ENCODE measurements at regions not wholly inside any gene's neighbourhood (a gene's known extent, or its start where the extent isn't known, plus 50 kb on each side); places are given as distances from the start of the nearest gene placed in this dataset.

- TF ChIP-seq CTCF (IDR thresholded peaks at IDR 0.05; ENCODE audit: insufficient read depth, low read depth, low read length): no peak
- peak; percentile 88 for DNase-seq (ENCODE audit: low read depth)
Observed at GRCh38 chr2:189293164-189293563, 113.6 kb upstream of the COL5A2 start.

GRCh38 chr2:189297446-189297845 lies 117.9 kb upstream of the COL5A2 start:
- H3K4me3 ChIP-seq (ENCODE audit: low read depth, low read length): no peak overlapping the region
- TF ChIP-seq CTCF (IDR thresholded peaks at IDR 0.05; ENCODE audit: insufficient read depth, low read depth, low read length): no peak
- DNase-seq (ENCODE audit: low read depth): peak; percentile 52

More at GRCh38 chr2:189293164-189293563, 113.6 kb upstream of the COL5A2 start:
- no peak overlapping the region for H3K4me3 ChIP-seq (ENCODE audit: low read depth, low read length)

- no peak overlapping the region for H3K4me3 ChIP-seq (ENCODE audit: low read depth, low read length)
- DNase-seq (ENCODE audit: low read depth): no peak
Observed at GRCh38 chr2:189298038-189298437, 118.5 kb upstream of the COL5A2 start.

GRCh38 chr2:189298481-189298880 lies 118.9 kb upstream of the COL5A2 start:
- H3K4me3 ChIP-seq (ENCODE audit: low read depth, low read length): no peak overlapping the region
- no peak for DNase-seq (ENCODE audit: low read depth)
- no peak for TF ChIP-seq CTCF (IDR thresholded peaks at IDR 0.05; ENCODE audit: insufficient read depth, low read depth, low read length)

More at GRCh38 chr2:189298038-189298437, 118.5 kb upstream of the COL5A2 start:
- TF ChIP-seq CTCF (IDR thresholded peaks at IDR 0.05; ENCODE audit: insufficient read depth, low read depth, low read length): no peak

GRCh38 chr2:189299974-189300373 lies 120.4 kb upstream of the COL5A2 start:
- no peak for DNase-seq (ENCODE audit: low read depth)
- no peak overlapping the region for H3K4me3 ChIP-seq (ENCODE audit: low read depth, low read length)
- no peak for TF ChIP-seq CTCF (IDR thresholded peaks at IDR 0.05; ENCODE audit: insufficient read depth, low read depth, low read length)

- no peak for TF ChIP-seq CTCF (IDR thresholded peaks at IDR 0.05; ENCODE audit: insufficient read depth, low read depth, low read length)
Observed at GRCh38 chr2:189300916-189301315, 121.4 kb upstream of the COL5A2 start.

GRCh38 chr2:189302274-189302948 lies 122.8 kb upstream of the COL5A2 start:
- TF ChIP-seq CTCF (IDR thresholded peaks at IDR 0.05; ENCODE audit: insufficient read depth, low read depth, low read length): no peak
- H3K4me3 ChIP-seq (ENCODE audit: low read depth, low read length): no peak overlapping the region
- DNase-seq (ENCODE audit: low read depth): no peak

More at GRCh38 chr2:189300916-189301315, 121.4 kb upstream of the COL5A2 start:
- H3K4me3 ChIP-seq (ENCODE audit: low read depth, low read length): no peak overlapping the region
- no peak for DNase-seq (ENCODE audit: low read depth)

Data from fibroblast of villous mesenchyme (primary cell).